Astrocyte (in vitro differentiated cells and primary cell): ENCODE measurements at regions not wholly inside any gene's neighbourhood (a gene's known extent, or its start where the extent isn't known, plus 50 kb on each side); places are given as distances from the start of the nearest gene placed in this dataset.

Experiments used
- DNase-seq: peaks from one replicate; pipeline ENCODE4 v3.0.0-alpha.2; 2010; ENCODE audit warnings: low read depth
- FAIRE-seq: peaks from 2 replicates; lab custom pipeline; 2011; peaks lifted over from hg19 to GRCh38; lab: Jason Lieb, UNC
- H2AFZ ChIP-seq: 2 replicates; pipeline ENCODE4 v1.6.0; 2012; ENCODE audit warnings: low read depth, low read length, inconsistent platforms
- H3K27ac ChIP-seq: 2 replicates; pipeline ENCODE4 v1.5.1; 2011; ENCODE audit warnings: low read depth, low read length, inconsistent platforms
- H3K27me3 ChIP-seq: 2 replicates; pipeline ENCODE4 v1.6.0; 2011; ENCODE audit warnings: low read length, inconsistent platforms; ENCODE audit not compliant: insufficient read depth
- H3K36me3 ChIP-seq: 2 replicates; pipeline ENCODE4 v1.5.1; 2011; ENCODE audit warnings: low read length, inconsistent platforms; ENCODE audit not compliant: insufficient read depth
- H3K4me1 ChIP-seq: 2 replicates; pipeline ENCODE4 v1.5.1; 2011; ENCODE audit warnings: low read length, inconsistent platforms; ENCODE audit not compliant: insufficient read depth
- H3K4me2 ChIP-seq: 2 replicates; pipeline ENCODE4 v1.6.0; 2012; ENCODE audit warnings: low read length, inconsistent platforms
- H3K4me3 ChIP-seq: 2 replicates; pipeline ENCODE4 v1.5.1; 2011; ENCODE audit warnings: low read depth, mild to moderate bottlenecking, low read length, inconsistent platforms; ENCODE audit not compliant: insufficient read depth
- H3K79me2 ChIP-seq: 2 replicates; pipeline ENCODE4 v1.6.0; 2012; ENCODE audit warnings: mild to moderate bottlenecking, low read length, inconsistent platforms; ENCODE audit not compliant: insufficient read depth
- H3K9ac ChIP-seq: 2 replicates; pipeline ENCODE4 v1.6.0; 2012; ENCODE audit warnings: mild to moderate bottlenecking, low read length, inconsistent platforms
- H3K9me3 ChIP-seq: 2 replicates; pipeline ENCODE4 v1.5.1; 2012; ENCODE audit warnings: low read depth, mild to moderate bottlenecking, low read length, inconsistent platforms; ENCODE audit not compliant: insufficient read depth
- H4K20me1 ChIP-seq: 2 replicates; pipeline ENCODE4 v1.6.0; 2012; ENCODE audit warnings: low read length, inconsistent platforms; ENCODE audit not compliant: insufficient read depth
- H3K27ac Mint-ChIP-seq: one replicate; pipeline ENCODE4 v1.8.0; 2021; ENCODE audit warnings: mild to moderate bottlenecking, mixed read lengths; ENCODE audit not compliant: unreplicated experiment
- H3K27me3 Mint-ChIP-seq: one replicate; pipeline ENCODE4 v1.8.0; 2021; ENCODE audit warnings: low read depth, mixed read lengths; ENCODE audit not compliant: unreplicated experiment
- H3K36me3 Mint-ChIP-seq: one replicate; pipeline ENCODE4 v1.8.0; 2021; ENCODE audit warnings: low read depth, mixed read lengths; ENCODE audit not compliant: unreplicated experiment
- H3K4me1 Mint-ChIP-seq: one replicate; pipeline ENCODE4 v1.8.0; 2021; ENCODE audit warnings: low read depth, mixed read lengths; ENCODE audit not compliant: unreplicated experiment
- H3K4me3 Mint-ChIP-seq: one replicate; pipeline ENCODE4 v1.8.0; 2021; ENCODE audit warnings: mild to moderate bottlenecking, moderate library complexity, mixed read lengths; ENCODE audit not compliant: unreplicated experiment
- H3K9me3 Mint-ChIP-seq: one replicate; pipeline ENCODE4 v1.8.0; 2021; ENCODE audit warnings: mild to moderate bottlenecking, mixed read lengths; ENCODE audit not compliant: unreplicated experiment
- EZH2 ChIP-seq: IDR thresholded peaks from 2 replicates; pipeline ENCODE4 v1.6.1; 2012; ENCODE audit warnings: mild to moderate bottlenecking, low read length, inconsistent platforms; ENCODE audit not compliant: insufficient read depth
- TF ChIP-seq, protein P1 (sequence below): IDR thresholded peaks from 2 replicates; pipeline ENCODE4 v1.5.1; 2011; ENCODE audit warnings: low read depth, mild to moderate bottlenecking, inconsistent platforms, low read length, moderate library complexity; ENCODE audit not compliant: insufficient read depth

DNA sequence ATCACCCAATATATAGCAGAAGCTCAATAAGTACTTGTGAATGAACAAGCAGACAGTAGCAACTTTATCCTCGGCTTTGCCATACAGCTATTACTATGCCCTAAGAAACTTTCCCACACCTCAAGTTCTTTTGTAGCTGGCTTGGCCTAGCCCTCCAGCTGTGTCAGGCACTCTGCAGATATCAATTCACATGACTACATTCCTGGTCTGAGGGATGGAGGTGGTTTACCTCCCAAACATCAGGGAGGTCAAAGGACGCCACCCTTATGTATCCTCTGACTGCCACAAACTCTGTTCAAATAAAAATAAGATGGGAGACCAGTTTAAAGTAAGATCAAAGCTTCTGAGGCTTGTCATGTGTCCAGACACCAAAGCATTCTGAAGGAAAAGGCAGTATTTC lies 416.3 kb downstream of the PIK3R1 start:
- no peak overlapping the region for H3K27ac Mint-ChIP-seq
- H3K9me3 Mint-ChIP-seq, result peaks cover 3% of the 10 kb centered on the region
- no peak overlapping the region for H3K4me3 ChIP-seq
- peaks cover 5% of the 10 kb centered on the region for H3K4me1 Mint-ChIP-seq
- no peak overlapping the region for H2AFZ ChIP-seq
- FAIRE-seq (no peak), DNase-seq (no peak)
- H3K4me1 ChIP-seq, result no peaks in the 10 kb centered on the region
- no peaks in the 10 kb centered on the region for H3K36me3 Mint-ChIP-seq
- no peak overlapping the region for H3K4me2 ChIP-seq
- H3K27me3 Mint-ChIP-seq, result no peaks in the 10 kb centered on the region
- H3K4me3 Mint-ChIP-seq, result no peak overlapping the region
- no peak overlapping the region for H3K9ac ChIP-seq
- H3K27me3 ChIP-seq, result no peaks in the 10 kb centered on the region
- no peaks in the 10 kb centered on the region for H3K36me3 ChIP-seq
- no peaks in the 10 kb centered on the region for H4K20me1 ChIP-seq
- no peaks in the 10 kb centered on the region for H3K9me3 ChIP-seq
- H3K27ac ChIP-seq, result no peak overlapping the region
- TF ChIP-seq, protein P1, sequence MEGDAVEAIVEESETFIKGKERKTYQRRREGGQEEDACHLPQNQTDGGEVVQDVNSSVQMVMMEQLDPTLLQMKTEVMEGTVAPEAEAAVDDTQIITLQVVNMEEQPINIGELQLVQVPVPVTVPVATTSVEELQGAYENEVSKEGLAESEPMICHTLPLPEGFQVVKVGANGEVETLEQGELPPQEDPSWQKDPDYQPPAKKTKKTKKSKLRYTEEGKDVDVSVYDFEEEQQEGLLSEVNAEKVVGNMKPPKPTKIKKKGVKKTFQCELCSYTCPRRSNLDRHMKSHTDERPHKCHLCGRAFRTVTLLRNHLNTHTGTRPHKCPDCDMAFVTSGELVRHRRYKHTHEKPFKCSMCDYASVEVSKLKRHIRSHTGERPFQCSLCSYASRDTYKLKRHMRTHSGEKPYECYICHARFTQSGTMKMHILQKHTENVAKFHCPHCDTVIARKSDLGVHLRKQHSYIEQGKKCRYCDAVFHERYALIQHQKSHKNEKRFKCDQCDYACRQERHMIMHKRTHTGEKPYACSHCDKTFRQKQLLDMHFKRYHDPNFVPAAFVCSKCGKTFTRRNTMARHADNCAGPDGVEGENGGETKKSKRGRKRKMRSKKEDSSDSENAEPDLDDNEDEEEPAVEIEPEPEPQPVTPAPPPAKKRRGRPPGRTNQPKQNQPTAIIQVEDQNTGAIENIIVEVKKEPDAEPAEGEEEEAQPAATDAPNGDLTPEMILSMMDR, result no peak
- no peak for TF ChIP-seq EZH2
- no peaks in the 10 kb centered on the region for H3K79me2 ChIP-seq

- Histone ChIP-seq H2AFZ (no peak overlapping the region), H3K79me2 (no peaks in the 10 kb centered on the region), H4K20me1 (no peaks in the 10 kb centered on the region), H3K9ac (no peak overlapping the region), H3K4me1 (no peaks in the 10 kb centered on the region), H3K4me3 (no peak overlapping the region), H3K4me2 (no peak overlapping the region), H3K36me3 (no peaks in the 10 kb centered on the region), H3K9me3 (no peaks in the 10 kb centered on the region), H3K27ac (no peak overlapping the region), H3K27me3 (no peaks in the 10 kb centered on the region)
- FAIRE-seq, result peak; percentile 13
- Mint-ChIP-seq H3K9me3 (no peaks in the 10 kb centered on the region), H3K36me3 (no peaks in the 10 kb centered on the region), H3K27me3 (no peaks in the 10 kb centered on the region), H3K4me1 (peaks cover 7% of the 10 kb centered on the region), H3K27ac (no peak overlapping the region), H3K4me3 (no peak overlapping the region)
- no peak for DNase-seq
- TF ChIP-seq EZH2, result no peak
- TF ChIP-seq, protein P1, result no peak
Measured at GRCh38 chr5:68641211-68641610, 425.7 kb downstream of the PIK3R1 start.

DNA sequence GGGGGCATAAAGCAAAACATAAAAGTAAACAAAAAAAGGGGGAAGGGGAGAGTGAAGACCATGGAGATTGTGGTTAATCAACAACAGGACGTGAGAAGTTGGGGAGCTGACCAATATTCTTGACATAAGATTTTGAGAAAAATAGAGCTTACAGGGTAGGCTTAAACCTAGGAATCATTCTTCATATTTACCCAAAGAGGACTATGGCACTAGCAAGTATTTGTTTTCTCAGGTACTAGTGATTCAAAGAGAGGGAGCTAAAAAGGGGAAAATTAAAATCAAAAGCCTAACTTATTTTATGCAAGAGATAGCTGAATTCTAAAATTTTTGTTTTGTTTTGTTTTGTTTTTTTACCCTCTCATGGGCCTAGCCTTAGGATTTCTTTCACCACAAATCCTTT lies 427.5 kb downstream of the PIK3R1 start:
- Histone ChIP-seq H3K36me3 (no peaks in the 10 kb centered on the region), H2AFZ (no peak overlapping the region), H3K27me3 (no peaks in the 10 kb centered on the region), H3K9ac (no peak overlapping the region), H3K4me2 (no peak overlapping the region), H3K4me1 (no peaks in the 10 kb centered on the region), H3K4me3 (no peak overlapping the region), H4K20me1 (no peaks in the 10 kb centered on the region), H3K79me2 (no peaks in the 10 kb centered on the region), H3K27ac (no peak overlapping the region), H3K9me3 (no peaks in the 10 kb centered on the region)
- DNase-seq, result no peak
- H3K4me1 Mint-ChIP-seq, result peaks cover 7% of the 10 kb centered on the region
- H3K27ac Mint-ChIP-seq, result peak overlapping the region; percentile 68
- FAIRE-seq, result no peak
- H3K4me3 Mint-ChIP-seq, result no peak overlapping the region
- no peaks in the 10 kb centered on the region for H3K9me3 Mint-ChIP-seq
- no peaks in the 10 kb centered on the region for H3K36me3 Mint-ChIP-seq
- TF ChIP-seq EZH2, result no peak
- TF ChIP-seq, protein P1, result no peak
- H3K27me3 Mint-ChIP-seq, result no peaks in the 10 kb centered on the region
